Renal cortex interstitium (tissue), 11 donors: ENCODE measurements at regions not wholly inside any gene's neighbourhood (a gene's known extent, or its start where the extent isn't known, plus 50 kb on each side); places are given as distances from the start of the nearest gene placed in this dataset.

Source experiments
- DNase-seq, 11 donors: peaks; one replicate each; pipeline ENCODE4 v3.0.0-alpha.2; 2013; ENCODE audit warnings: low read depth in 9 of 11, low spot score in 4 of 11; ENCODE audit errors: extremely low read depth in 1 of 11

DNA sequence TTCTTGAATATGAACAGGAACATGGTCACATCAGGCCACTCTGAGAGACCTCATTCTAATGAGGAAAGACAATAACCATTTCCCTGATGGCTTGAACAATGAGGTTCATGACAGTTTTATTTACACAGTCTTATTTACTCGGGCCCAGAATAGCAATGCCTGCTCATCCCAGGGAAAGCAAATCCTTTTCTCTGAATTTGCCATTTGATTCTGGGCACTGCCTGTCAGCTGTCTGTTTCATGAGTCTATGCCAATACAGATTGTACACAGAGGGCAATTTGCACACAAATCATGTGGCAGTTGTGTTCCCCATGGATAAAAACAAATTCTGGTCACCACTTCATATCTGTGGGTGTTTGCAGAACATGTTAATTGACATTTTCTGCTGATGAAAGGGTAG lies 492.5 kb downstream of the ACTL7B start:
- DNase-seq: no peak

DNA sequence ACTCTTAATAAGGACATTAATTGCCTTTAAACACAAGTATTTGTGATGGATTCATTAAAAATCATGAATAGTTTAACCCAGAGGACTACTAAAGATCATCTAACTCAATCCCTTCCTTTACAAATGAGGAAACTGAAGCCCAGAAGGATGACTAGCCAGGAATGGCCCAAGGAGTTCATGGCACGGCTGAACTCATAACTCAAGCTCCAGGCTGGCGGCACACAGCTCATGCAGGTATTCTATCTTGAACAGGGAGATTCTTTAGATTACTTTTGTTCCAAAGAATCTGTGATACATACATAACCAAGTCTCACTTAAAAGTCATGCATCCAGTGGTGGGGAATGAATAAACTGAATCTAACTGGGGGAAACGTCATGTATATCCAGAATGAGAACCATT lies 495.5 kb downstream of the ACTL7B start:
- DNase-seq: no peak

DNA sequence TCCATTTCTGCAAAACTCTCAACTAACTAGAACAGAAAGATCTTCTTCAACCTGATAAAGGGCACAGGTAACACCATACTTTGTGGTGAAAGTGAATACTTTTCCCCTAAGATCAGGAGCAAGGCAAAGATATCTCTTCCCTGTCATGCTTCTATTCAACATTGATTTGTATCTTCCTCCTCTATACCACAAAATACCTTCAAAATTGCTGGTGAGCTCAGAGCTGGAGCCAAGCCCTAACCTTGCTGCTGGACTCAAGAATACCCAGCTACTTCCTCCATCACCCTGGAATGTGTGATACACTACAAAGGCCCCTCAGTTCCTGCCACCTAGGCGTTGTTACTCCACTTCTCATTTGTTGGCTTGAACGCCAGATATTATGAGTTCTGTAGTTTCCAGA lies 499.0 kb downstream of the ACTL7B start:
- DNase-seq: no peak

DNA sequence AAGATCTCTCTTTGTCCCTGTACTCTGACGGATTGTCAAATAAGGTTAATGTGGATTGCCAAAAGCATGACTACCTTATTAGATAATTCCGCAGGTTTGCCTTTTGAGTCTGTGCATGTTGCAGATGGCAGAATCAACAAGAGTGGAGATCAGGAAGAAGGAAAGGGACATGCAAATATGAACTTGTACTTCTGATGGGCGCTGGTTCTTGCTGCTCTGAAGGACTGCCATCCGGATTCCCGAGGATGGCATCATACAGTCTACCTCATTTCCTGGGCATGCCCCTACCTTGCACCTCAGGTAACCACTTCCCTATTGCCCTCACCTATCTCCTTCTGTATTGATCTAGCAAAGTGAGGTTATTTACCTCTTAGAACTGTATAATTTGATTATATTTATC lies 504.2 kb downstream of the ACTL7B start:
- DNase-seq: no peak

DNA sequence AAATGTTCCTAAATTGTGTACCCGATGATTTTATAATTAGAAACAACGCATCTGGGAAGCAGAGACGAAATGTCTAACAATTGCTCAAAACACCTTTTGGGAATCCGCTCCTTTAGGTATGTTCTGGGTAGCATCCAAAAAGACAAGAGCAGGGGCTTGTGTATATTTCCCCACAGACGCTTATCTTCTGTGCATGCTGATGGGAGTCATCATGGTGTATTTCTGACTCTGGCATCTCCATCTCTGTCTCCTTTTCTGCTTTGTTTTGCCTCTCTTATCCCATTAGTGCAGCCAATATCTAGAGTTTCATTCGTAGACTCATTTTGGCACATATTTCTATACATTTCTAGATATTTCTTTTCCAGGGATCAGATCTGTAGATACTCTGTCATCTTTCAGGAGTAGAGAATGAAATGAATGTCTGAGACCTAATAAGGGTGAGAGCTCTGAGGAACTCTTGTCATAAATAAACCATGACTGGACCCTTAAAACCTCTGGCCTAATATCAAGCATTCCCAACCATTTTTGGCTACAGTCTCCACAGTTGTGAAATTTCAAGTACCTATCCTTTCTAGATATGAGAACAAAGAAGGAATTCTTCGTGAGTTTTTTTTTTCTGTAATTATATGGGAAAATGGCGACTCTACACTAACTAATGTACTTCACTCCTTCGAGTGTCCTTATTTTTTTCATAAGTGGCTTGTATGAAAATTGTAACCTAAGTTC lies 508.2 kb downstream of the ACTL7B start:
- DNase-seq: no peak

DNA sequence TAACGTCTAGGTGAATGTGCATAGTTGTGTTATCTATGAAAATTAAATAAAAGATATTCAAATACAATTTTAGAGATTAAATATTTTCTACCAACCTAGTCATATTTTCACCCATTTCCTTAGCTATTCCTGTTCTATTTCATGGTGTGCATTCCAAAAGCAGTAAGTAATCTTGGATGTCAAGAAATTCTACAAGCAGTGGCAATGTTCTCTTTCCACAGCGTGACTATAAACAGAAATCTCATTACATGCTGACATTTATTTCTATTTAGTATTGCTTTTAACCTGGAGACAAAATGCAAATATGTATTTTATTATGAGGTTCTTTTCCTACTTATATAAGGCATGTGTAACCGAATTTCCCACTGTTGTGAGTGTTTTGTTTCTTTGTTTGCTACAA lies 510.0 kb downstream of the ACTL7B start:
- no peak for DNase-seq

DNA sequence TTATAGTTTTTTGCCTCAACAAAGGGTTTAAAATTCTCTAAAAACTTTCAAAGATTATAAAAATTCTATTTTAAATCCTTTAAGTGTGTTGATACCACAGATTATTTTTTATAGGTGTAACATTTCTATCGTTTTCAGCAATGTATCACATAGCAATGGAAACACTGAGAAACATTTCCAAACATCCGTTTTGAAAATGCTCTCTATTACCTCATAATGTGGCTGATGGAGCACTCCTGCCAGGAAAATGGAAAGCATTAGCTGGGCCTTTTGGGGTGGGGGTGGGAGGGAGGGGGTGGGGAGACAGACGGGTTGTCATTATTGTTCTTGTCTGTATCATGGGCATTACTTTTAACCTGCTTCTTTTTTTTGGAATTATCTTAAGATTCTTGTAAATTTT lies 516.5 kb downstream of the ACTL7B start:
- DNase-seq: no peak

DNA sequence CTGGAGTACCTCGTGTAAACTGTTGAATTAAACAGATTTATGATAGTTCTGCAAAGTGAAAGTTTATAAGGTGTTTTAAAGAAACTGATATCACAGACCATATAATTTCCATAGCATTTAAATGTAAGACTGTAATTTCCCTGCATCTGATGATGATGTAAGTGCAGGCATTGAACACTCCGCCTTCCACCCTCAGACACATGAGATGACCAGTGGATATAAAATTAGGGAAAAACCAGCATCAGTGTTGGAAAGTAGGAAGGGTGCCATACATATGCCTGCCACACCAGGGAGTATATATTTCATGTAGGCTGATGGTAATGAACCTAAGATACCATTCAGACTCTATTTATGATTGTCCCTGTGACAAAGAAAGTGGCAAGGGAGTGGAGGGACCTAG lies 519.2 kb downstream of the ACTL7B start:
- no peak for DNase-seq

DNA sequence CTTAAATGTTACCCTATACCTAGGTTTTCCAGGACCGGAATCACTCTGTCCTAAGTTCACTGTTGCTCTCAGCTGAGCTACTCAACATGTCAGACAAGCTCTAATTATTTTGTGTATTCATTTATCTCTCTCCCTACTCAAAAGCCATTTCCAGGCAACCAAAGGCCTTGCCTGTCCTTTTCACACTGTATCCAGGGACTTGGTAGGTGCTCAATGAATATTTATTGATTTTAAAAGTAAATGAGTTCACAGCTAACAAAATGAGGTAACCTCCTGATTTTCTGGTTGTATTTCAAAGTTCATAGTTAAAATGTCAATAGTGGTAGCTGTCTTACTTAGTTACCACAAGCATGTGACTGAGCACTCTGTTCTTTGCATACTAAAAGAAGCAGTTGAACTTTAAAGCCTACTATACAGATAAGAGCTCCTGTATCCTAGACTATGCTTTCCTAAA lies 522.2 kb downstream of the ACTL7B start:
- no peak for DNase-seq

DNA sequence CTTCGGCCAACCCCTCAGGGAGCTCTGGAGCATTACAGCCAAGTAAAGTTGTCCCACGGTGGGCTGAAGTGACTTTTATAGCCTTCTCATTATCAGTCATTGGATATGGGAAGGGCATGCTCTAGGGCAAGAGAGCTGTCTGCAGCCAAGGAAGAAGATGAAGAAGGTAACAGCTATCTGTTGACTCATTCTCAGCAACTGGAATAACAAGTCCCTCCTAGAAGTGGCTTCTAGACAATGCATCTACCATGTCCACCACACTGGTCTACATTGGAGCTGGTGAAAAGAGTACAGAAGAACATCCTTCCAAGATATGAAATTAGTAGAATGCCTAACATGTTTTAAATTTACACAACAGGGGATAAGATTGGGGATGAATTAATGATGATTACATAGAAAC lies 524.2 kb downstream of the ACTL7B start:
- DNase-seq: no peak

DNA sequence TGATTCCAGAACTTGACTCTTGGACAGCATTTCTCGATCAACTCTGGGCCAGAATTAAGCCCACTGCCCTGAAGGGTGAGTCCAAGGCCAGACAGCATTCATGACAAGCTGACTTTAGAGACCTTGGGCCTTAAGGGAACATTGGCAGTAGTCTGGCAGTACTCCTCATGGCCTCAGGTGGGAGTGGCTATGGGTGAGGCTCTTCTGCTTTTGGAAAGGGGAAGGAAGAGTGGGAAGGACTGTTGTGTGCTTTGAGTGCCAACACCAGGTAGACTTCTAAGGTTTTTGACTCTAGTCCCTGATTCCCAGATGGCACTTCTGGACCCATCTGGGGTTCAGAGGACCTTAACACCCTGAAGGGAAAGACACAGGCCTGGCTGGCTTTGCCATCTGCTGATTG lies 530.4 kb downstream of the ACTL7B start:
- DNase-seq: no peak

DNA sequence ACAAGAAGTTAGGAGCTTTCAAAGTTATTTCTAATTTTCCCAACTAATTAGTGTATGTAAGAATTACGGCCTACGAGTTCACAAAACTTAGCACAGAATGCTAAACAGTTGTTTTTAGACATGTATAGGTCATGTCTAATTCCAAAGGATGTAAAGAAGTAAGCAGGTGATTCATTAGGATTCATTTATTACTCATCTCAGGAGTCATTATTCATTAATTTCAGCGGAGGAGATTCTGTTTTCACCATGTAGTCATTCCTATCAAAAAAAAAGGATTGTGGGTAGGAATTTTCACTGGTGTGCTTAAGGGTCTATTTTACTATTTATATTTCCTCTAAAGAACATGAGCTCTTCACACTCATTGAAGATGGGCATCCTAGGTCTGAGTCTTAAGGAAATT lies 532.2 kb downstream of the ACTL7B start:
- DNase-seq: no peak

DNA sequence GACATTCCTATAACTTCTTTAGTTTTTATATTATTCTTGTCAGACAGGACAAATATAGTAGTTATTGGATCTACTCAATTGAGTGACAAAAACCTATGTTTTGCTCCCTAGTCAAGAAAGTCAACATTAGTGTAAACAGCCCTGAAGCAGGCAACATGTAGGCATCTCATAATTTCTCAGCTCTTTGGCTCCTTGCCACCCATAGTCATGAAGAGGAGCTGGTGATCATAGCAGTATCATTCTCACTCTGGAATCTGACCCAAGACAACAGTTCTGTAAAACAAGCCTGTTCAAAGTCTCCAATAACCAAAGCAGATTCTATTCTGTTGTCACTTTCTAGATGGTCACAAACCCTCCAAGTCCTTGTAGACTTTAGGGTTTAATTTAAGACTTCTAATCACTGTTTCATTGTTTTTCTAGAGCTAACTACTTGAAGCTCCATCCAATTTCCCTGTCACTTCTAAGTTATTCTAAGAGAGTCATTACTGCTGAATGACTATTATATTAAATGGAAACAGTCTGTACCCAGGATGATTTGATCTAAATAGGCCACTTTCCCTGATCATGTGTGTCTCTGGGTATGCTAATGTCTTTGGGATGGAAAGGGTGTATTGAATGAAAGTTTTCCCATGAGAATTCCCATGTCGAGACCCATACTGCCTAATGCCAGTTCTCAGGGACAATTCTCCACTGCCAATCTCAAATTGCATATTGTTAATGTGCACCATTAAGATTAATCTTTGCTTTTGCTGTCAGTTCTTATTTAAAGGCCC lies 533.3 kb downstream of the ACTL7B start:
- no peak for DNase-seq

DNA sequence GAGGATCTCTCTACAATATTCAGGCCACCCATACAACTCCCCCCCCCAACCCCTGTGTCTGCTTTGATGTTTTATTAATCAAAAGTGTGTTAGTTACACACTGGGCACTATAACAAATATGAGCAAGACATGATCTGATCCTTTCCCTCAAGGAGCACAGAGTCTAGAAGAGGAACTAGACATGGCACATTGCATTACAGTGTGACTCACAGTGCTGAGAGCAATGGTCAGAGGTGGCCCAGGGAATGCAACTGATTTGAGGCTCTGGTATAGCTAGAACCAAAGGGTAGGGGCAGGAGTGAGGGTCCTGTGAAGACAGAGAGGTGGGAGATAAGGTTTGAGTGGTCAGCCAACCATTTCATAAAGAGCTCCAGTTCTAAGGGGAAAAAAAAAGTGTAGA lies 539.2 kb downstream of the ACTL7B start:
- no peak for DNase-seq

DNA sequence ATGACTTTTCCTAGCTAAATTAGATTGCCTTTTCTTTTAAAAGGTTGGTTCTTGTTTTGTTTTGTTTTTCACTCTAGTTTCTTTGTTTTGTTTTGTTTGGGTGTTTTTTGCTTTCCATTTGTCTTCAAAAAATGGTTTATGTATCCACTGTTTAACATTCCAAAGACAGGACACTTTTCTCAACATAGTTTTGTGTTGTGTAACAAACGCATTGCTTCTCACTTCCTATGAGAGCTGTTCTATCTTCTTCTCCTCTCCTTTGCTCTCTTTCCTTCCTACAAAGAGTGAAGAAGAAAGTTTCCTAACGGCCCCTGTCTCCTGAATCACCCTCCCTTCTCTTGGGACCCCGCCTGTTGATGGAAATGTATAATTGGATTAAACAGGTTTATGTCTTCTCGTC lies 539.7 kb downstream of the ACTL7B start:
- DNase-seq: no peak

DNA sequence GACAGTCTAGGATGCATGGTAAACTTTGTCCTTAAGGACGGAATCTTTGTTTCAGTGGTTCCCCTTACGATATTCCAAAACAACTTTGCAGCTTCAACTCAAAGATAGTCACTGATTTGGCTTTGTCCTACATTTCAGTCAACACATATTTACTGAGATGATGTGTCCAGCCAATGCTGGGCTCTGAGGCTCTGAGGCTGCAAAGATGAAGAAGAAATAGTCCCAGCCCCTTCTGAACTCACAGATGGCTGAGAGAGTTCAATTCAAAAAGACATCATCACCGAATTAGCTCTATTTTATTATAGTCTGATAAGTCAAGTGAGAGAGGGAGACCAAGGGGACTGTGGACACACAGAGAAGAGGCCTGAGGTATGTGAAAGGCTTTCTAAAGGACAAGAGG lies 544.0 kb downstream of the ACTL7B start:
- DNase-seq: no peak

DNA sequence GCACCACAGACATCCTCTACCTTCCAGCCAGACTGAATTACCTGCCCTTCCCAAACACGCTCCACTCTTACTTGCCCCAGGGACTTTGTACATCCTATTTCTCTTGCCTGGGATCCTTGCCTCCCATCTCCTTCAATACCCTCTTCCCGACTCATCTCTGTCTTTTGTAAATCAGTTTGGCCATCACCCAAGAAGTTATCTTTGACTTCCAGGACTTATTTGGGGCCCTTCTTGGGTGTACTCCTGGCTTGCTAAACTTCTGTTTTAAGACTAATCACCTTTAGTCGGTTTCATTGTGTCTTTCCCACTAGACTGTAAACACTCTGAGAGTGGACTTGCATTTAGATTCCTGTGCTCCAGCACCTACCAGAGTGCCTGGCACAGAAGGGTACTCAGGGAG lies 545.6 kb downstream of the ACTL7B start:
- no peak for DNase-seq

DNA sequence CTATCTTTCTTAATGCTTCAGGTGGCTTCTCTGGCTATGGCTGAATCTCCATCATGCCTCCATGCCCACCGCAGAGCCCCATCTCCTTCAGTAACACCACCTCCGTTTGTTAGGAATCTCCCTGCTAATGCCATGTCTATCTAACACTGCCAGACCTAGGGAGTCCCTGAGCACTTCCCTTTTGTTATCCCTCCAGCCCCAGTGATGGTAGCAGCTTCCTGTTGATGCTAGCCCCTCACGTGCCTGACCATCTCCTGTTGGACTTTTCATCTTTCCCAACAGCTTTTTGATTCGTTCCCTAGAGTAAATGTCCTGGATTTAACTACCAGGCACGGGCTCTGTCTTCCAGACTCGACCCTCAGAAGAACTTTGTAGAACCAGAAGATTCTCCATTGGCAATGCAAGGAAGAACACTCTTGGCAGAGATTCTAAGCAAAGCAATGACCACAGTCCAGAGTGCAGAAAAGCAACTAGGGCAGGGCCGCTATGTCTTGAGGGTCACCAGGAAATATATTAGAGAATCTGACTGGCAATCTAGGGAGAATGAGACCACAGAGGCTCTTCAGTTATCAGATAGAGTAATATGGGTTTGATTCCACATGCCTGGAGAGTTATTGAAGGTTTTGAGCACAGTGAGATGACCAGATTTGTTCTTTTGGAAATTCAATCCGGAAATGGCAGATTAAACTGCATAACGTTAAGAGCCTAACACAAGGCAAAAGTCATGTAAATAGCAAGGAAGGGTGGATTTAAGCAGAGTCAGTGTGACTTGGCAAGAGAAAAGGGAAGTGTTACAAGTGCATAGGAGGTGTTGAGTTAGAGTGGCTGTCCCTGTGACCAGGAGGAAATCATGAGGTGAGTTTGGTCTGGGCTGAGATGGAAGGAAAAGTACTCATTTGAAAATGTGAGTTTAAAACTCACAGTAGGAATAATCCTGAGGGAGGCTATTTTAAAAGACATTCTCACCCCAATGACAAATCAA lies 555.2 kb downstream of the ACTL7B start:
- DNase-seq: no peak

DNA sequence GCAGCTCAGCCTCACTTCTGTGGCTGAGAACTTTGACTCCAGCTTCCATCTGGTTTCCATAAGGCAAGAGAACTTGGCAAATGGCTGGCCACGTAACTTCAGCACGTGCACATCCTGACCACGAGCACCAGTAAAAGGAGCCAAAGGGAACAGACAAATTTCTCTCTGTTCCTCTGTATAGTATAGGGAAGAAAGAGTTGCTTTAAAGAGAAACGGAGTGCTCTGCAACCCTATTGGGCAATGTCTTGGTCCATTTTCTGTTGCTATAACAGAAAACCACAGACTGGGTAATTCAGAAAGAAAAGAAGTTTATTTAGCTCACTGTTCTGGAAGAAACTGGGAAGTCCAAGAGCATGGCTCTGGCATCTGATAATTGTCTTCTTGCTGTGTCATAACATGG lies 558.7 kb downstream of the ACTL7B start:
- DNase-seq: no peak

DNA sequence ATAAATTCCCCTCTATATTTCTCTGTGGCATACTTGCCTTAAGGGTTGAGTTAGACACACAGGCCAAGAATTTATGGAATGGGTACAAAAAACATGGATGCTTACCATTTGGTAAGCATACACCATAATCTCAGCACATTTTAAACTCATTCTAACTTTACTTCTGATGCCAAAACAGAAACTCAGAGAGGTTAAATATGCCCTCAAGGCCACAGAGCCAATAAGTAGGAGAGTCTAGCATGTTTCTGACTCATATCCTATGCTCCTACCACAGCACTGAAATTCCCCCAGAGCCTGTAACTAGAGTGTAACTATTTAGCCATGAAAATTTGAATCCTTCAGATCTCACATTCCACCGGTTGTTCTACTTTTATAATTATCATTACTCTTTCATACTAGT lies 559.7 kb downstream of the ACTL7B start:
- DNase-seq: no peak
